ENCODE measurements at regions not wholly inside any gene's neighbourhood (a gene's known extent, or its start where the extent isn't known, plus 50 kb on each side); places are given as distances from the start of the nearest gene placed in this dataset.

GRCh38 chr16:52705122-52705521 is 158.2 kb upstream of the TOX3 start:
- no peaks in the 10 kb centered on the region for H4K20me1 ChIP-seq (ENCODE audit: low read length)
- DNase-seq (no peak), ATAC-seq (no peak)
- H2AFZ ChIP-seq (ENCODE audit: low read length) = no peak overlapping the region
- no peak for TF ChIP-seq EZH2 (IDR thresholded peaks at IDR 0.05; ENCODE audit: low read length, unreplicated experiment)
- no peak for TF ChIP-seq EZH2phosphoT487 (IDR thresholded peaks at IDR 0.05; ENCODE audit: borderline replicate concordance, low read length)
- no peak for TF ChIP-seq CTCF (conservative IDR thresholded peaks at IDR 0.05; ENCODE audit: low read depth, low read length)
- no peak overlapping the region for H3K9ac ChIP-seq (ENCODE audit: low read length)
- no peaks in the 10 kb centered on the region for H3F3A ChIP-seq (ENCODE audit: low read length, unreplicated experiment)
- no peaks in the 10 kb centered on the region for H3K9me3 ChIP-seq (ENCODE audit: low read length)
- H3K4me2 ChIP-seq (ENCODE audit: low read length) = no peak overlapping the region
- no peaks in the 10 kb centered on the region for H3K36me3 ChIP-seq (ENCODE audit: low read depth, low read length)
- no peak overlapping the region for H3K4me3 ChIP-seq (ENCODE audit: low read length)
- H3K27ac ChIP-seq (ENCODE audit: low read length) = no peak overlapping the region
- ChIA-PET CTCF (no interaction called here), POLR2A (ENCODE audit: unreplicated experiment) (no interaction called here)
- BruUV-seq (replicated peaks) = no TSS peak
- intact Hi-C loops (cut with micrococcal nuclease) = no loop called here
- H3K4me1 ChIP-seq (ENCODE audit: insufficient read depth, low read length) = no peaks in the 10 kb centered on the region
- H3K79me2 ChIP-seq (ENCODE audit: low read length) = no peaks in the 10 kb centered on the region
- H3K9me2 ChIP-seq (replicated peaks; ENCODE audit: low read length) = no peaks in the 10 kb centered on the region
- no peaks in the 10 kb centered on the region for H3K27me3 ChIP-seq (ENCODE audit: low read length)

GRCh38 chr16:52697971-52698370 is 151.0 kb upstream of the TOX3 start:
- BruUV-seq (replicated peaks) = no TSS peak

DNA sequence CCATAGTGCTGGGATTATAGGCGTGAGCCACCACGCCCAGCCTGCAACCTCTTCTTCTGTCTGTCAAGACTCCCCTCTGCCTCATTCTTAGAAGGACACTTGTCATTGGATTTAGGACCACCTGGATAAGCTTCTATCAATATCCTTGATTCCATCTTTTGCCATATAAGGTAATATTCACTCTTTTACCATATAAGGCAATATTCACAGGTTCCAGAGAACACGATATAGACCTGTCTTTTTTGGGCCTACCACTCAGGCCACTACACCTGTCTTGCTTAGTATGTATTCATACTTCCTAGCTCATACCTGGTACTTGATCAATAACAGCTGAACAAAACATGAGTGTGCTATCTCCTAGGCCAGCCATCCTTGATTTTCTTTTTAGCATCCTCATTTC is 149.2 kb upstream of the TOX3 start:
- no peaks in the 10 kb centered on the region for H3K9me3 ChIP-seq (ENCODE audit: low read length)
- H3K9ac ChIP-seq (ENCODE audit: low read length) = no peak overlapping the region
- no peaks in the 10 kb centered on the region for H4K20me1 ChIP-seq (ENCODE audit: low read length)
- intact Hi-C loops (cut with micrococcal nuclease) = no loop called here
- no peaks in the 10 kb centered on the region for H3F3A ChIP-seq (ENCODE audit: low read length, unreplicated experiment)
- no peaks in the 10 kb centered on the region for H3K27me3 ChIP-seq (ENCODE audit: low read length)
- no peak for DNase-seq
- no peak for ATAC-seq
- POLR2A ChIA-PET (ENCODE audit: unreplicated experiment) = no interaction called here
- H3K36me3 ChIP-seq (ENCODE audit: low read depth, low read length) = no peaks in the 10 kb centered on the region
- H3K4me2 ChIP-seq (ENCODE audit: low read length) = no peak overlapping the region
- CTCF ChIA-PET = no interaction called here
- no peak overlapping the region for H3K4me3 ChIP-seq (ENCODE audit: low read length)
- H3K4me1 ChIP-seq (ENCODE audit: insufficient read depth, low read length) = no peaks in the 10 kb centered on the region
- H3K27ac ChIP-seq (ENCODE audit: low read length) = no peak overlapping the region
- H3K79me2 ChIP-seq (ENCODE audit: low read length) = no peaks in the 10 kb centered on the region
- no TSS peak for BruUV-seq (replicated peaks)
- no peak overlapping the region for H2AFZ ChIP-seq (ENCODE audit: low read length)
- H3K9me2 ChIP-seq (replicated peaks; ENCODE audit: low read length) = no peaks in the 10 kb centered on the region
- TF ChIP-seq CTCF (conservative IDR thresholded peaks at IDR 0.05; ENCODE audit: low read depth, low read length) (no peak), EZH2phosphoT487 (IDR thresholded peaks at IDR 0.05; ENCODE audit: borderline replicate concordance, low read length) (no peak), EZH2 (IDR thresholded peaks at IDR 0.05; ENCODE audit: low read length, unreplicated experiment) (no peak)

More at GRCh38 chr16:52697971-52698370, 151.0 kb upstream of the TOX3 start:
- TF ChIP-seq EZH2phosphoT487 (IDR thresholded peaks at IDR 0.05; ENCODE audit: borderline replicate concordance, low read length) (no peak), CTCF (conservative IDR thresholded peaks at IDR 0.05; ENCODE audit: low read depth, low read length) (no peak), EZH2 (IDR thresholded peaks at IDR 0.05; ENCODE audit: low read length, unreplicated experiment) (no peak)
- DNase-seq (no peak), ATAC-seq (no peak)
- Histone ChIP-seq H3K4me1 (ENCODE audit: insufficient read depth, low read length) (no peaks in the 10 kb centered on the region), H3K27me3 (ENCODE audit: low read length) (no peaks in the 10 kb centered on the region), H3K27ac (ENCODE audit: low read length) (no peak overlapping the region), H3K4me2 (ENCODE audit: low read length) (no peak overlapping the region), H3F3A (ENCODE audit: low read length, unreplicated experiment) (no peaks in the 10 kb centered on the region), H3K36me3 (ENCODE audit: low read depth, low read length) (no peaks in the 10 kb centered on the region), H3K9me3 (ENCODE audit: low read length) (no peaks in the 10 kb centered on the region), H2AFZ (ENCODE audit: low read length) (no peak overlapping the region), H3K4me3 (ENCODE audit: low read length) (no peak overlapping the region), H3K9ac (ENCODE audit: low read length) (no peak overlapping the region), H3K79me2 (ENCODE audit: low read length) (no peaks in the 10 kb centered on the region), H3K9me2 (replicated peaks; ENCODE audit: low read length) (no peaks in the 10 kb centered on the region), H4K20me1 (ENCODE audit: low read length) (no peaks in the 10 kb centered on the region)
- CTCF ChIA-PET = no interaction called here
- POLR2A ChIA-PET (ENCODE audit: unreplicated experiment) = no interaction called here
- intact Hi-C loops (cut with micrococcal nuclease) = no loop called here

Data from PC-3 (cell line).